Spleen (tissue), 7 donors: ENCODE measurements at regions not wholly inside any gene's neighbourhood (a gene's known extent, or its start where the extent isn't known, plus 50 kb on each side); places are given as distances from the start of the nearest gene placed in this dataset.

Experiments
- CTCF ChIP-seq, 11 experiments: fragments of 200-600 bp in 7 of 11; fragments of 450-650 bp in 4 of 11; sonication (generic) in 4 of 11; IDR thresholded peaks in 8 of 11; conservative IDR thresholded peaks in 3 of 11; 1 replicate in 7 of 11; 2 replicates in 4 of 11; pipeline versions ENCODE4 v1.4.0 to v1.8.0; 2016 to 2021; ENCODE audit warnings: antibody characterized with exemption in 11 of 11, inconsistent platforms in 4 of 11, mild to moderate bottlenecking in 1 of 11
- POLR2A ChIP-seq, 3 donors: fragments of 450-650 bp; IDR thresholded peaks; one replicate each; pipeline ENCODE4 v1.5.1; 2017; ENCODE audit warnings: antibody characterized with exemption in 3 of 3, mild to moderate bottlenecking in 1 of 3
- donor health status: DM: no; HTN: no; CAD: no; lungs with moderate emphysema.
- donor health status: DM: no; HTN: no; CAD: no.
- donor health status: DM: no; HTN: no; CAD: no.

GRCh38 chr4:144565527-144566195, 80.3 kb upstream of the HHIP start:
- no peak for TF ChIP-seq CTCF (IDR thresholded peaks at IDR 0.05 in 8 of 11, conservative IDR thresholded peaks at IDR 0.05 in 3 of 11)
- no peak for TF ChIP-seq POLR2A (IDR thresholded peaks at IDR 0.05)
